GM10847 (cell line): ENCODE measurements at regions not wholly inside any gene's neighbourhood (a gene's known extent, or its start where the extent isn't known, plus 50 kb on each side); places are given as distances from the start of the nearest gene placed in this dataset.

ENCODE experiments used
- POLR2A ChIP-seq: IDR thresholded peaks from 2 replicates; pipeline ENCODE4 v1.6.1; 2011; ENCODE audit not compliant: insufficient read length; ENCODE audit errors: extremely low read depth

DNA sequence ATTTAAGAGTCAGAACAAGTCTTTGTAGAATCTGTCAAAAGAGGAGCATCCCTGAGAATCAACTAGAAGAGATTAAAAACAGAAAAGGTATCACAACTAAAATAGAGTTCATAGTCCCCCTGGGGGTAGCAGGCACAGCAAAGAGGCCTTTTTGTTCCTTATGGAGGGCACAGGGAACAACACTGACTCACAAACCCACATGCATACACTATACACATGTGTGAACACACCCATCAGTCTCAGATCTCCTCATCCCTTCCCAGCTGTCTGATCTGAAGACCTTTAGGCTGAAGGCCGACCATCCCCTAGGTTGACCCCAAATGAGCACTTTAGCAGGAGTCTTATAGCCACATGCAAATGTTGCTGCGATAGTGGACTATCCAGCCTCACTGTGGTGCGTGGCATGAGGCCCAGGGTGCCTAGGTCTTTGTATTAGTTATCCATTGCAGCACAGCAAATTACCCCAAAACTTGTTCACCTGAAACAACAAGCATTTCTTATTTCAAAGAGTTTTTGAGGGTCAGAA lies 236.7 kb upstream of the EGLN3 start:
- no peak for TF ChIP-seq POLR2A

DNA sequence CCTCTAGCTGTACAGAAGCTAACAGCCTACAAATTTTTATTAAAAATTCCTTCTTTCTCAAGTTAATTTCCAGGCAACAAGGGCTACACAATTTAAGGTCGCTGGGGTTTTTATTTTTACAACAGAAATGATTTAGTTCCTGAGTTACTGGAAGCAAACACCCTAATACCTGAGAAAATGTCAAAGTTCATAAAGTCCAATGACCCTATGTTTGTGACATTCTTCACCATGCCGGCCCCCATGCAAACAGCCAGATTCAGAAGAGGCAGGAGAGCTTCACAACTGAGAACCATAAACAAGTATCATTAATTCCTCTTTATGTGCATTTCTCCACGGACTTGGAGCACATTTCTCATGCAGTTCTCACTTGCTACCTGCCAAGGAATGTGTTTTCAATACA lies 236.2 kb upstream of the EGLN3 start:
- TF ChIP-seq POLR2A, result no peak

DNA sequence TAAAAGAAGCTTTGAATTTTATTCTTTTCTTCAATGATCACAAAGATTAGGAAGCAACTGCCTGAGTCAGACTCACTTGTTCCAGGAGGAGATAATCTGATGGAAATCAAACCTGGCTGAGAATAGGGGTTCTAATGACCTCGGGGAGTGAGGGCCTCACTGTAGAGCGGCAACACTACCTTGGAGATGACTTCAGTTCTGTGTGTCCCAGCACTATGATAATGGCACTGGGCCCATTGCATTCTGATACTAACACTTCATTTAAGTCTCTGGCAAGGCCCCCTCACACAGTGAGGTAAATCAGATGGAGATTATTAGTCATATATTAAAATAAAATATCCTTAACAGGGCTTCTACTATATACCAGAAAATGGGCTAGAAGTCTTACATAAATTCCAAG lies 233.3 kb upstream of the EGLN3 start:
- TF ChIP-seq POLR2A, result no peak

DNA sequence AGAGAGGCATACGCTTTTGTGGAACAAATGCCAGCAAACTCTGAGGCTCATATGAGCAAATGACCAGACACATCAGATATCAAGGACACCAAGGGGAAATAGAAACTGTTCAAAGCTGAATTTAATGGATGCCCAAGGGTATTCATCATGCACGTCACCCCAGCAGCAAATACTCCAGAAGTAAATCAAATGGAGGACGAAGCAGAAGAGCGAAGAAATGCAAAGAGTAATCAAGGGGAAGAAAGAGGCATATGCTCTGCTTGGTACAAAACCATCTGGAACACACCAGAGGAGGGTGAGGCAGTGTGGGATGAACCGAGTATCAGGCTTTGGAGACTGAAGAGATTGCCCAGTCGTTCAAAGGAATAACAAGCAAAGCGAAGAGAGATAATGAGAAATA lies 232.6 kb upstream of the EGLN3 start:
- no peak for TF ChIP-seq POLR2A

DNA sequence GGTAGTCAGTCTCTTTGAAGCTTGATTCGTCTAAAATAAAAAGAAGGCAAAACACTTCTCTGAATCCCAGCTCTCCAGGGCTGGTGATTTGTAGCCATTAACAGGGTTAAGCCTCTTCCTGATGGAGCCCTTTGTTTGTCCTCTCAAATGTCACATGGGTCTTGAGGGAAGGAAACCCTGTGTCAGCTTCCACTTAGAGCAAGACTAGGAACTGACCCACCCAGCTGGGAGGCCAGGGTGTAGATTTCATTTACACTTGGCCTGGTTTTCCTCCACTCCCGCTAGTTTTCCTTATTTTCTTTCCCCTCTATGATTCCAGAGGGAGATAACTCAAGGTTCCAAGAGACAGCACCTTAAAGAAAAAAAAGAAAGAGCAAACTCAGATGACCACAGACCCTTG lies 230.5 kb upstream of the EGLN3 start:
- TF ChIP-seq POLR2A, result no peak

DNA sequence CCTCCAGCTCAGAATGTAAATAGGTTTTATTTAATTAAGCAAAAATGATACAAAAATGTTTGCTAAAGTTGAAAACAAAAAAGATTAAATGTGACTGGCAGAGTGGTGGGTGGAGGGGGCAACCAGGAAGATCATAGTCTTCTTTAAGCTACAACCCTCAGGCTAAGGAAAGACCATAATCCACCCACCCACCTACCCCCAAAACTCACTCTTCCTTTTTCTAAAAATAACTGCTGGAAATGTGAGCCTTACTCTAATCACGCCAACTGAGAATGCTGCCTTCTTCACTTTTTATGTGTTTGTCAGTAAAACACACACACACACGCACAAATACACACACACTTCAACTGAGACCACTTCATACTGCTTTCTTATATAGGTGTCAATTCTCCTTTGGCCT lies 230.0 kb upstream of the EGLN3 start:
- TF ChIP-seq POLR2A, result no peak

DNA sequence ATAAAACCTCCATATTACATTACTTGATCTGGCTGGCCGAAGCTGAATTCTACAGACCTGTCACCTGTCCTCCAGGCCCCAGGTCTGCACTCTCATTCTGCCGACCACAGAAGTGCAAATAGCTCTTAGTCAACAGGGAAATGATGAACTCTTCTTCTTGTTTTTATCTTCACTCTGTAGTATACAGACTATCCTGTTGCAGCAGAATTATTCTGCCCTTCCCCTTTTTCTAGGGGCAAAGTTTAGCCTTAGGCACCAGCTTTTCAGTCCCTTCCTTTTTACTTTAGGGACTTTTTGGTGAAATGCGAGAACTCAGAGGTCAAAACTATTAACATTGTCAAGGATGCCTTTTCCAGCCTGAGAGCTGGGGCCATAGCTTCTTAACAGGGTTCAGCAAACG lies 229.6 kb upstream of the EGLN3 start:
- no peak for TF ChIP-seq POLR2A

DNA sequence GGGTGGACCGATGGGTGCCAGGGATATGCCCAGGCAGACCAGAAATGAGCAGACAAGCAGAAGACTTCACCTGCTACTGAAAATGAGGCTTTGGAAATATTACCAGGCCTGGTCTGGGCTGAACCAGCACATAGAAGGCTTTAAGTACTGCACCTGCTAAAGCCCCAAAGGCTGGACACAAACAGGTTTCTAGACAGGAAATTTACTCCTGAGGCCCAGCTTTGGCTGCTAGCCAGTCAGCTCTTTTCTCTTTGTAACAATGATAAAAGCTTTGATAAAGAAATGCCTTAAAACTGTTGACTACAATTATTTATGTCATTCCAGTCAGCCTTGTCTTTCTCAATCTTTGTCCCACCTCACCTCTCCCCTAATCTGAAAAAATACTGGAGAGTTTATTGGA lies 228.9 kb upstream of the EGLN3 start:
- TF ChIP-seq POLR2A, result no peak

DNA sequence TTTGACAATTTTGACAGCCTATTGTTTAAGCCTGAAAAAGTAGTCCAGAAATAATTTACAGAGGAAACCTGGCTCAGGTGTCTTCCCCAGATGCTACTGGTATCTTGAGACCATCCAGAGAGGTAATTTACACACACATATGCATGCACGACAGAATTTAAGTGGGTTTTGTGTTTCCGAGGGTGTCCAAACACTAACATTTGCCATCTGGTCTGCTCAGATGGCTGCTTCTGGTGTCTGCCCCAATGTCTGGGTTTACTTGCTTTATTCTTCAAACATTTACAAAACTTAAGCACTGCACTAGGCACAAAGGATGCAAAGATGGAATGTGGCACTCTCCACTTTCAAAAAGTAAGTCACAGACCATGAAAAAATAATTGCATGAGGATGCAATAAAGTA lies 226.6 kb upstream of the EGLN3 start:
- no peak for TF ChIP-seq POLR2A

DNA sequence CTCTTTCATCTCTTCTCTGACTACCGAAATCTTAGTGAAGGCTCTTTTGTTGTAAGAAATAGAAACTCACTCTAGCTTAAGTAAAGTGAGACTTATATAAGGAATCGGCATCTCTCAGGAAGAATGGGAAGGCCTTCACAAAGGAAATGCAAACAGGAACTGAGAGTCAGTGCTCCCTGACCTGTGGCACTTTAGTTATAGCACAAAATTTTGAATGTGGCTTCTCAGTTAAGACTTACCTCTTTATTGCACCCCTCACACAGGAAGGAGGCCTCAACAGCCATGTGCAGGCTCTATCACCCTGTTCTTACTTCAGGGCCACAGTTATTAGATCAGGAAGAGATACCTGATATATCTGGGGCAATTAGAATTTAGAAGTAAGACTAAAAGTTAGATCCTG lies 224.7 kb upstream of the EGLN3 start:
- no peak for TF ChIP-seq POLR2A

DNA sequence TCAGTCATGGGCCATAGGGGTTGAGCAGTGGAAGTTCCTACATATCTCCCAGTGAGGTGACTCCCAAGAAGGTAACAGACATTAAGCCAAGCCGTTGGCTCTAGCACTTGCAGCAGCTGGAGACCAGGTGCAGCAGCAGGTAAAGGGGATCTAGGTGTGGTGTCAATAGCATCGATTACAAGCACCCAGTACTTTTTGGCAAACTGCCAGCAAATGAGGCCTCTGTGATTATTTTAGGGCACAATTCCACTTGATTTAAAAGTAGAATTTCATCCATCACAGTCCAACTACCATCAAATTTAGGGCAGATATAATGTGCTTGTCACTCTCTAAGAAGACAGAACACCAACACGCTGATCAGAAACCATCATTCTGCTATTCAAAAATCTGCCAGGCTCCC lies 224.1 kb upstream of the EGLN3 start:
- no peak for TF ChIP-seq POLR2A

DNA sequence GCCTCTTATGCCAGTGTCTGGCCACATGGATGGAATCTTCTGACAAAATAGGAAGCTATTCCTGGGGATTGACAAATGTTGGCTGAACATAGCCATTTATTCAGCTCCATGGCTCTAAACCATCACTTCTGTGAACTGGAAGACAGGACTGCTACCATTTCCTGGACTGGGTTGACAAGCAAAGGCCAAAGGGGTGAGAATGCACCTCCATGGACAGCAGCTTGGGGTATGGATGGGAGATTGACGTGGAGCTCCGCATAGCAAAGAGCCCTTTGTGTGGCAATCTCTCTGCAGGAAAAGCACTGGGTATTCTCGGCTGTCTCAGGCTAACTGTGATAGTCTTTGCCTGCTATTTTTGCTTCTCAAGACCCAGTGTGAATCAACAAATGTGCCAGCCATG lies 223.0 kb upstream of the EGLN3 start:
- no peak for TF ChIP-seq POLR2A

DNA sequence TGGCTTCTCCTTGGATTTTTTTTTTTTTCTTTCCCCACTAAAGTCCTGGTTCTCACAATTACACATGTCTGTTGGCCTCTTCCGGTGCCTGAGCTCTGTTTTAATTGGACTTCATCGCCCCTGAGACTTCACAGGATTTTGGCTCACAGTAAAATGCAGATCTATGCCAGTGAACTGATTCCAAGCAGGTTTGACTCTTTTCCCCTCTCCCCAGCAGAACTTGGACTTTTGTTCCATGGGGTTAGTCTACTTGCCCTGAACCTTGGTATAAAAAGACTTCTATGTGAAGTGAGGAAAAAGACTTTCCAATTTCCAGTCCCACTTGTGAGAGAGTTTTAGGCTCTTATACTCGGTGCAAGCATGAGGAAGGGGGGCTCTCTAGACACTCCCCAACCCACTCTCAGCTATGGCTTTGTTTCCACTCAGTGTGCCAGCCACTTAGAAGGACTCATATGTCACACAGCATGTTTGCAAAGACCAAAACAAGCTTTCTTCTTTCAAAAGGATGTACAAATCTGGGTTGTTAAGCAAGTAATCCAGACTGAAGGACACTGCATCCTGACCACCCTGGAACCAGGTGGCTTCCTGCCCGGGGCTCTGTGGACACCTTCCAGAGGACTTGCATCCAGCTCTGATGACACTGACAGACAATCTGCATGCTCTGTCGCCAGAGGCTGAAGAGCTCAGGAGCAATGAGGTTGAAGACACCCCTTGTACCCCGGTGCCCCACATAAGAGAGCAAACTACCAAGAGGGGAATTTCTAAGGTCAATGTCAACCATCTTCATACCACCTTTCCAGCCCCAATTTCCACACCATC lies 221.9 kb upstream of the EGLN3 start:
- no peak for TF ChIP-seq POLR2A

DNA sequence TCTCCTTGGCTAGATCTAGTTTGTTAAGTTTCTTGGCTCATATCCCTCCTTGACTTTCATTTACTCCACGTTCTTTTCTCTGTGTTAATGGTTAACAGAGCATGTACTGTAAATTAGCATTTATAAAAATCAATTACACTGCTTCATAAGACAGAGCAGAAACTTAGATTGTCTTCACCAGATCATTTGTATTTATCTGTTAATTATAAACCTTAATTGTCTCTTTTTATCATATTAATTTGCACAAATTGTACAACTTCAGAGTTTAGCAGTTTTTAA lies 221.2 kb upstream of the EGLN3 start:
- TF ChIP-seq POLR2A, result no peak

DNA sequence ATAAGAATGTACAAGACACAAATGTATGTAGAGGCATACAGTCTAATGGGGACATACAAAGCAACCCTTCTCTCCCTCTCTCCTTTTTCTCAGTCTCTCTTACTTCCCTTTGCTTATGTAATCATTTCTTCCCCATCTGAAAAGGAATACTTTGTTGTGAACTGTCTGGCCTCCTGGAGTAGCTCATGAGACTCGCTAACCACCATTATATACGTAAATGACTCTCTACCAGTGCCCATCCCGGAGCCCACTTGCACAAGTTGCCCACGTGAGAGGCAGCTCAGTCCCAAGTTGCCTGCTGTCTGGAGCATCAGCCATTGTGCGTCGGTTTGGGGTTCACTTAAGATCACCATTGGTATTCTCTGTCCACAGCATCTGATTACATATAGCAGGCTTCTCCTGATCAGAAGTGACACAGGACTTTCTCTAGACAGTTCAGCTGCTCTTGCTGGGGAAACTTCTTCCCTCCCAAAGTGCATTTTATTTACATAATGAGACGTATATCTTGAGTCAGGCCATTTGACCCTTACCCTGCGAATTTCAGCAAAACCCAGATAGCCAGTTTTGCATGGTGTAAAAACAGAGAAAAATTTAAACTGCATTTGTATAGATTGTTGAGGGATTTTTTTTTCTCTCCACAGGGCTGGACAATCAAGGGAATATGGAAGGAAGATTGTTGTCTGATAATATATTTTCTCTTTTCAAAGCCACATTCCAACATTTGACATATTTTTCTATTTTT lies 220.7 kb upstream of the EGLN3 start:
- no peak for TF ChIP-seq POLR2A

DNA sequence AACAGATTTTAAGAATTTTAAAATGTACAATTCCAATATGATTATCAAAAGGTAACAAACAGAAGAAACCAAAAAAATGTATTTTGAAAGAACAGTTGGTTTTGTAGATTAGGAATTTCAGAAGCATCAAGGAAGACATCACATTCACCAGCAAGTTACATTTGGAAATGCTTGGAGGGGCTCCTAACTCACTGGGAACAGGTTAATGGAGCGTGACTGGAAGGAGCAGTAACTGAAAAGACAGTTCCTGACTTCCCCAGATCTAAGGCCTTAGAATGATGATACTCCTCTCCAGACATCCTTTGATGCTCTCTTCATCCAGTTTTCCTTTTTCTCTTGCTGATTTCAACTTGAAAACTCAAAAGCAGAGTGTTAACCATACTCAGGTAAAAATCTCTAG lies 220.0 kb upstream of the EGLN3 start:
- no peak for TF ChIP-seq POLR2A

DNA sequence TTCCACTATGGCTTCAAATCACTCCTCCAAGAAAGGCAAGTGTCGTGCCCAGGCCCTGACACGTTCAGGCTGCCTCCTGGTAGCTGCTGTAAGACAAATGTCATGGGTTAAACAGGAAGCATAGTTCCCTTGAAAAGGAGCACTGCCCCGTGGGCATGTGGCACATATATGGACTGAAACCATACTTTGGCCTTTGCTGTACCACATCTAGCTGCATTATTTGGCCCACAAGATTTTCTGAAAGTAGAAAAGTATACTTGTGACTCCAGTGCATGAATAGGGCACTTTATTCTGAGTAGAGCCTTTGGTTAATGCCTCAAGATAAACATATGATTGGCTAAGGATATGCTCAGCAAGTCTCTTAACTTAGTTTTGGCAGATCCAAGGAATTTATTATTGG lies 218.7 kb upstream of the EGLN3 start:
- TF ChIP-seq POLR2A, result no peak
